Effector memory CD4-positive, alpha-beta T cell (primary cell): ENCODE measurements at regions not wholly inside any gene's neighbourhood (a gene's known extent, or its start where the extent isn't known, plus 50 kb on each side); places are given as distances from the start of the nearest gene placed in this dataset.
"Not testable (repeated sequence)": the region's sequence is repeated elsewhere in the genome, so short reads cannot be mapped to it uniquely, and the experiment has no call there.

Source experiments
- DNase-seq, 3 donors: peaks; one replicate each; pipeline ENCODE4 v3.0.0-alpha.2; 2020
- H3K27ac ChIP-seq: 2 replicates; pipeline ENCODE4 v1.7.0; 2013; ENCODE audit warnings: mild to moderate bottlenecking, low read length, moderate library complexity; ENCODE audit not compliant: insufficient read depth, poor library complexity, severe bottlenecking
- H3K27me3 ChIP-seq: replicated peaks from 2 replicates; pipeline ENCODE4 v1.7.0; 2013; ENCODE audit warnings: mild to moderate bottlenecking, low read length; ENCODE audit not compliant: insufficient read depth, control insufficient read depth, poor library complexity, severe bottlenecking
- H3K36me3 ChIP-seq: 2 replicates; pipeline ENCODE4 v1.7.0; 2013; ENCODE audit warnings: mild to moderate bottlenecking, low read length, moderate library complexity; ENCODE audit not compliant: control insufficient read depth, insufficient read depth
- H3K4me1 ChIP-seq: 2 replicates; pipeline ENCODE4 v1.7.0; 2013; ENCODE audit warnings: low read length, mild to moderate bottlenecking; ENCODE audit not compliant: control insufficient read depth, insufficient read depth, poor library complexity, severe bottlenecking
- H3K4me3 ChIP-seq: 2 replicates; pipeline ENCODE4 v1.7.0; 2013; ENCODE audit warnings: low read length, low read depth, mild to moderate bottlenecking; ENCODE audit not compliant: insufficient read depth, poor library complexity, severe bottlenecking
- H3K9me3 ChIP-seq: 2 replicates; pipeline ENCODE4 v1.7.0; 2013; ENCODE audit warnings: mild to moderate bottlenecking, low read length, moderate library complexity; ENCODE audit not compliant: control insufficient read depth

DNA sequence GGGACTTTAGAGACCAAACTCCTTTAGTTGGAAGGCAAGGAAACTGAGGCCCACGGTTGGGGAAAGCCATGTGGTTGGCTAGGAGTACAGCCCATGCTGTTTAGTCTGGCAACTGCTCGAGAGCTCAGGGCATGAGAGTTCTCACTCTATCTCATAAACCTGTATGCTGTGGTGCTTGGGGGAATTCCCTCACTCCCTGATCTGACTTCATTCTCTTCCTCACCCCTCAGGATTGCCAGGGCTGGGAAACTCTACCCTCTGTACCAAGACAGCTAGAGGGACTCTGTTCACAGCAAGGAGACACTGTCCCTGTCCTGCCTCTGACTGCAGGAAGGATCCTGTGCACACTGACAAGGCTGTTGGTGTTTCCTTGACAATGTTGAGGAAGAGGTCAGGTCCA is 230.2 kb downstream of the ZNF621 start:
- no peak overlapping the region for H3K4me3 ChIP-seq
- H3K27ac ChIP-seq, result no peak overlapping the region
- no peaks in the 10 kb centered on the region for H3K36me3 ChIP-seq
- H3K9me3 ChIP-seq, result no peaks in the 10 kb centered on the region
- no peaks in the 10 kb centered on the region for H3K27me3 ChIP-seq
- no peak for DNase-seq
- H3K4me1 ChIP-seq, result no peaks in the 10 kb centered on the region

DNA sequence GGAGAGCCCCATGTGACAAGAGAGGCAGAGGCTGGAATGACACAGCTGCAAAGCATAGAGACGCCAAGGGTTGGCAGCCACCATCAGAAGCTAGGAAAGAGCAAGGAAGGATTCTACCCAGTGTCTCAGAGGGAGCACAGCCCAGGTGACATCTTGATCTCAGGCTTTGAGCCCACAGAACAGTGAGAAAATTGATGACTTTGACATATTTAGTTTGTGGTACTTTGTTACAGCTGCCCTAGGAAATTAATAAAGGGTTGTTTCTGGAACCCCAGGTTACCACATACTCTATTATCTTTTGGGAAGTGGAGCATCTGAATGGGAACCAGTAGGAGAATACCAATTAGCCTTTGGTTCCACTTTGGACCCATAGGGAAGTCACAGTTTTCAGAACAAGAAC is 231.7 kb downstream of the ZNF621 start:
- H3K27me3 ChIP-seq, result no peaks in the 10 kb centered on the region
- DNase-seq, result no peak
- H3K9me3 ChIP-seq, result no peaks in the 10 kb centered on the region
- H3K27ac ChIP-seq, result no peak overlapping the region
- no peaks in the 10 kb centered on the region for H3K4me1 ChIP-seq
- no peak overlapping the region for H3K4me3 ChIP-seq
- no peaks in the 10 kb centered on the region for H3K36me3 ChIP-seq

DNA sequence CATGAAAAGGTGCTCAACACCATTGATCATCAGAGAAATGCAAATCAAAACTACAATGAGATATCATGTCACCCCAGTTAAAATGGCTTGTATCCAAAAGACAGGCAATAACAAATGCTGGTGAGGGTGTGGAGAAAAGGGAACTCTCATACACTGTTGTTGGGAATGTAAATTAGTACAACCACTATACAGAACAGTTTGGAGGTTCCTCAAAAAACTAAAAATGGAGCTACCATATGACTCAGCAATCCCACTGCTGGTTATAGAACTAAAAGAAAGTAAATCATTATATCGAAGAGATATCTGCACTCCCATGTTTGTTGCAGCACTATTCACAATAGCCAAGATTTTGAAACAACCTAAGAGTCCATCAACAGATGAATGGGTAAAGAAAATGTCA is 238.0 kb downstream of the ZNF621 start:
- H3K36me3 ChIP-seq, H3K27me3 ChIP-seq, DNase-seq, H3K27ac ChIP-seq, H3K4me1 ChIP-seq, H3K4me3 ChIP-seq, H3K9me3 ChIP-seq: not testable (repeated sequence)

DNA sequence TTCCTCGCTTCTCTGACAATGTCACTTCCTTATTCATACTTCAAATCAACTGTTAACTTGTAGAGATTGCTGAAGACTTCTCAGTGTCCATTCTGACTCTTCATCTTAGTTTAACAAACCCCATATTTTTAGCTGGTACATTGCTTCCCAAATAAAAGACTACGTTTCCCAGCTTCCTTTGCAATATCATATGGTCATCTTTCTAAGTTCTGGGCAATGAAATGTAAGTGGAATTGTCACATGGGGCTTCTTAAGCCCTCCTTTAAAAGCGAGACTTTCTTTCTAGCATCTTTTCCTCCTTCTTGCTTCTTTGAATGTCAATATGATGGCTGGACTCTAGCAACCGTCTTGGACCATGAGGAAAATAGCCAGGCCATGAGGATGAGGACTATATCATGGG is 239.0 kb downstream of the ZNF621 start:
- Histone ChIP-seq H3K4me3 (no peak overlapping the region), H3K9me3 (no peaks in the 10 kb centered on the region), H3K27me3 (no peaks in the 10 kb centered on the region), H3K4me1 (no peaks in the 10 kb centered on the region), H3K36me3 (no peaks in the 10 kb centered on the region), H3K27ac (no peak overlapping the region)
- DNase-seq, result no peak

DNA sequence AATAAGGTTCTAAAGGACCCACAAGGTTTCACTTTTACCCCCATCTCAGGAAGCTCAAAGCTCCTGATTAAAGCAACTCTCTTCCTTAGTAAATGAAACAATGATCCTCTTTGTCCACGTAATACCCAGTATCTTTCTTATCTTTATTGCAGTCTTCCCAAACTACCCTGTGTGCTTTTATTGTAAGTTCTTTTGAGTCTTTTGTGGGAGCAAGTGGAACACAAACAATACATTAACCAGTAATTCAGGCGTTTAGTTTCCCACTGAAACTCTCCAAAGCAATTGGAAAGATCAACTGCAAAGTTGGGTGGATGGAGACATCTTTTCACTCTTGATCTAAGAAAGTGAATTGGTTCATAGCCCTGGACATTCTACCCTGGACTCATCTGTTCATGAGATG is 240.0 kb downstream of the ZNF621 start:
- Histone ChIP-seq H3K4me1 (no peaks in the 10 kb centered on the region), H3K4me3 (no peak overlapping the region), H3K36me3 (no peaks in the 10 kb centered on the region), H3K27ac (no peak overlapping the region), H3K9me3 (no peaks in the 10 kb centered on the region), H3K27me3 (no peaks in the 10 kb centered on the region)
- no peak for DNase-seq

GRCh38 chr3:40765884-40766283 is 241.1 kb downstream of the ZNF621 start:
- H3K9me3 ChIP-seq, result no peaks in the 10 kb centered on the region
- H3K4me3 ChIP-seq, result no peak overlapping the region
- DNase-seq, result no peak
- no peaks in the 10 kb centered on the region for H3K4me1 ChIP-seq
- H3K36me3 ChIP-seq, result no peaks in the 10 kb centered on the region
- no peak overlapping the region for H3K27ac ChIP-seq
- H3K27me3 ChIP-seq, result no peaks in the 10 kb centered on the region

GRCh38 chr3:40766396-40766795 is 241.6 kb downstream of the ZNF621 start:
- no peaks in the 10 kb centered on the region for H3K9me3 ChIP-seq
- H3K27ac ChIP-seq, result no peak overlapping the region
- H3K4me1 ChIP-seq, result no peaks in the 10 kb centered on the region
- H3K4me3 ChIP-seq, result no peak overlapping the region
- no peaks in the 10 kb centered on the region for H3K27me3 ChIP-seq
- no peak for DNase-seq
- no peaks in the 10 kb centered on the region for H3K36me3 ChIP-seq

DNA sequence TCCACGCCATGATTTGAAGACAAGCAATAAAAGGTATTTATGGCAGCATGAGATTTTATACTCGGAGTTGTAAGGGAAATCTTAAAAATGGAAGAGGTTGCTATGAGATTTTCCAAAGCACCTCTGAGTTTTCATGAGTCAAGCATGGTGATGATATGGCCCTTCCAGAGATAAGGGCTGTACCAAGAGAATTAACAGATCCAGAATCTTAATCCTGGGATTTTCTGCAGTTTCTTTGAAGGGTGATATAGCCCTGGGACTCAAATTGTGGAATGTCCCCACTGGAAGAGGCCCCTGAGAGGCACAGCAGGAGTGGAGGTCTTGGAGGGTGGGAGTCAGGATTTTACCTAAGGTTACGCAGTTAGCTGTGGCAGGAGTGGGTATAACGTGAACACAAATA is 243.3 kb downstream of the ZNF621 start:
- Histone ChIP-seq H3K27me3 (no peaks in the 10 kb centered on the region), H3K36me3 (no peaks in the 10 kb centered on the region), H3K4me3 (no peak overlapping the region)

DNA sequence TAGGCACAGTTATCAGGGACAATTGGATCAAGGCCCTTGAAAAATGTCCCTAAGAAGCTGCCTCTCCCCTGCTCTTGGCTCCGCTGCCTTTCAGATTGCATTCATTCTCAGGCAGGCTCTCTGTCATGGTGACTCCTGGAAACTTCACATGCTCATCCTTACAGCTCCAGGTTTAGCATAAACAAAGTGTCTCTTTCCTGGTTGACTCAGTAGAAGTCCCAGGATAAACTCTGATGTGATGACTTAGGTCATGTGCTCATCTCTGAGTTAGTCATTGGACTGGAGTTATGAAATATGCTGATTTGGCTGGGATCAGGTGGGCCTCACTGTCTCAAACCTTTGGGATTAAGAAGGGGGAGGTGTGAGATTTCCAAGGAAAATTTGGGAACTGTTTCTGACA is 243.8 kb downstream of the ZNF621 start:
- DNase-seq, result no peak
- no peaks in the 10 kb centered on the region for H3K9me3 ChIP-seq
- H3K4me1 ChIP-seq, result no peaks in the 10 kb centered on the region
- no peaks in the 10 kb centered on the region for H3K36me3 ChIP-seq
- H3K4me3 ChIP-seq, result no peak overlapping the region
- no peak overlapping the region for H3K27ac ChIP-seq
- H3K27me3 ChIP-seq, result no peaks in the 10 kb centered on the region

More for the DNA sequence above, 243.3 kb downstream of the ZNF621 start:
- DNase-seq, result no peak
- Histone ChIP-seq H3K4me1 (no peaks in the 10 kb centered on the region), H3K27ac (no peak overlapping the region), H3K9me3 (no peaks in the 10 kb centered on the region)

DNA sequence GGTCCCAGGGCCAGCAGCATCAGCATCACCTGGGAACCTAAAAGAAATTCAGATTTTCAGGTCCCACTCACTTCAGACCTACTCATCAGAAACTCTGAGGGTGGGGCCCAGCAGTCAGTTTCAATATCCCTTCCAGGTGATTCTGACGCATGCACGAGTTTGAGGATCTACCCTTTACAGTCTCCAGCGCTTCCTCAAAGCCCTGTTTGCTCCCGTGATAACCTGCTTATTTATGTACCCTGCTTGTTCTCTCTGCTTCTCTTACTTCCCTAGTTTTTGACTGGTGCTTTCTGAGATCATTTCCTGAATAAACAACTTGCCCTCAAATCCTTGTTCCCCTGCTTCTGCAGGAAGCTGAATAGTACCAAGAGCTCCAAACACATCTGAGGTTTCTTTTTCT is 245.3 kb downstream of the ZNF621 start:
- H3K27me3 ChIP-seq, result no peaks in the 10 kb centered on the region
- H3K4me3 ChIP-seq, result no peak overlapping the region
- no peaks in the 10 kb centered on the region for H3K36me3 ChIP-seq
- H3K9me3 ChIP-seq, result no peaks in the 10 kb centered on the region
- no peak overlapping the region for H3K27ac ChIP-seq
- DNase-seq, result no peak
- H3K4me1 ChIP-seq, result no peaks in the 10 kb centered on the region

- Histone ChIP-seq H3K4me1 (no peaks in the 10 kb centered on the region), H3K27ac (no peak overlapping the region)
These were observed 246.4 kb downstream of the ZNF621 start for GRCh38 chr3:40771112-40771511.

More at GRCh38 chr3:40771112-40771511, 246.4 kb downstream of the ZNF621 start:
- Histone ChIP-seq H3K9me3 (no peaks in the 10 kb centered on the region), H3K4me3 (no peak overlapping the region), H3K36me3 (no peaks in the 10 kb centered on the region), H3K27me3 (no peaks in the 10 kb centered on the region)
- no peak for DNase-seq
